GM19324 (cell line): ENCODE measurements at regions not wholly inside any gene's neighbourhood (a gene's known extent, or its start where the extent isn't known, plus 50 kb on each side); places are given as distances from the start of the nearest gene placed in this dataset.

Experiments used
- ATAC-seq: cut with Tn5 transposase; IDR thresholded peaks from one replicate; pipeline ENCODE4 v1.9.1; 2021; ENCODE audit warnings: mild to moderate bottlenecking, moderate library complexity; ENCODE audit not compliant: unreplicated experiment, low FRiP score

DNA sequence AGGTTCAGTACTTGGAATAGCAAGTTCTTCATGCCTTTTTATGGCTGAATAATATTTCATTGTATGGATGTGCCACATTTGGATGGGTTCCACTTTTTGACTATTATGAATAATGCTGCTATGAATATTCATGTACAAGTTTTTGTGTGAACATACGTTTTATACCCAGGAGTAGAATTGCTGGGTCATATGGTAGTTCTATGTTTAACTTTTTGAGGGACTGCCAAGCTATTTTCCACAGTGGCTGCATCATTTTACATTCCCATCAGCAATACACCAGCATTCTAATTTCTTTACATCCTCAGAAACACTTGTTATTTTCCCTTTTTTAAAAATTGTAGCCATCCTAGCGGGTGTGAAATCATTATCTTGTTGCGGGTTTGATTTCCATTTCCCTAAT, 76.0 kb upstream of the PRR20G start:
- no peak for ATAC-seq

DNA sequence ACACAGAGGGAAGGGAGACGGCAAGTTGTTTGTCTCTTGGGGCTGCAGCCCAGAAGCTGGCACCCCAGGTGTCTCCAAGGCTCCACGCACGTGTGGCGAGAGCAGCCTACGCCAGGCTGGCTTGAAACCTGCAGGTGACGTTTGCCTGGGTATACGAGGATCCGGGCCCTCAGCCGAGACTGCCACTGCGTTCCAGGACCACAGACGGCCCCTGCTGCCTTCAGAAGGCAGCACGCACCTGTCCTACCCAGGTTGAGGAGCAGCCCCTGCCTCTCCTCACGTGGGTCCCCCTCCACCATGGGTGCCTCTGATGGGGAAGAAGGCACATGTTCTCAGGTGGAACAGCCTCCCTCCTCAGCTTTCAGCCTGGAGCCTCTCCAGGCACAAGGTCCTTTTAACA, 75.3 kb upstream of the PRR20G start:
- no peak for ATAC-seq

GRCh38 chr3:127360647-127361046, 72.8 kb upstream of the PRR20G start:
- ATAC-seq, result no peak

GRCh38 chr3:127358641-127359040, 70.8 kb upstream of the PRR20G start:
- no peak for ATAC-seq

GRCh38 chr3:127356381-127356780, 68.5 kb upstream of the PRR20G start:
- ATAC-seq, result no peak

- ATAC-seq, result no peak
Observed at GRCh38 chr3:127354761-127355160, 66.9 kb upstream of the PRR20G start.

GRCh38 chr3:127352612-127353011, 64.8 kb upstream of the PRR20G start:
- ATAC-seq, result no peak

- no peak for ATAC-seq
Observed at GRCh38 chr3:127351775-127352350, 64.0 kb upstream of the PRR20G start.

DNA sequence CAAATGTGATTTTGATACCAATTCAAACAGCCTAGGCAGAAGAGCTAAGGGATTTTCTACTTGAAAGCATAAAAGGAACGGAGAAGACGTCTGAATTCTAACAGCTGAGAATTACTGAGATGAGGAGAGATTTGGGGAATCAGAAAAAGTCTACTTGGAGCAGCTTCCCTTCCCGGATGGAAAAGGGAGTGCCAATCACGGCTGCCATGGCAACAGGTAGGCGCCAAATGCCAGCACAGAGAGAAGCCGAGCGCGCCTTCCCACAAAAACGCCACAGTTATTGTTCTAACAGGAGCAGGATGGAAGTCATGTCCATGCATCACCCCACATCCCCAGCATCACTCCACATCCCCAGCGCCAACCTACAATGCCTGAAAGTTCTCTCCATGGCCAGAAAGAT, 63.5 kb upstream of the PRR20G start:
- no peak for ATAC-seq

DNA sequence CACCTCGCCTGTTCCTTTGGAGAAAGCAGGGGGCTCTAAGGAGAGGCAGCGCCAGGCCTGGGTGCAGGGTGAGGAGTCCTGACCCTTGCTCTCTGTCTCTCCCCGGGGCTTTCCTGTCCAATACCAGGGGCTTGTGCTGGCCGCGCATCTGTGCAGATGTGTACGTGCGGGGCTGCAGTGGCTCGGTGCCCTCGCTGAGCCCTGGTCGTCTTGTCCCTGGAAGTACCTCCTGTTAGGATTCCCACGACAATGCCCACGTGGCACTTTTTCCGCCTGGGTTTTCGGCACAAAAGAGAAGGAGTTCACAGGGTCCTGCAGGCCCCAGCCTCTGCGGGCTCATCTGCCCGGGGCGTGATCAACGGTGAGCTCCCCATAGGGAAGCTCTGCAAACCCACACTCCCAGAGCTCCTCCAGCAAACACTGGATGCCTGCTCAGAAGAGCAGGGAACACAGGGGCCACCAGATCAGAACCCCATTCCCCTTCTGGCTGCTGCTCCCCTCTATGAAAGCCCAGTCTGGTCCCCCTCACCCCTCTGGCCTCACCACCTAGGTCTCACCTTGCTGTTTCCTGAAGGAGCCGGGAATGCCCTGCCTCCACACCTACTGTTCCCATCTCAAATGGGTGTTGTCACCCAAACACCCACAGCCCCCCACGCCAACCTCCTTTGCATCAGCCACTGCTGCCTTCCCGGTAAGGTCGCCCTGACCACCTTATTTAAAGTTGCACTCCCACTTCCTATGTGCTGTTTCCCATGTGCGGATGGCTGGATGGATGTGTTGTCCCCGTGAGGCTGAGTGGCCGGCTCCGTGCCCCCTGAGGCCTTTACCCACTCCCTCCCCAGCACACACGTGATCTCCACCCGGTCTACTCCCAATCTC, 62.6 kb upstream of the PRR20G start:
- no peak for ATAC-seq

DNA sequence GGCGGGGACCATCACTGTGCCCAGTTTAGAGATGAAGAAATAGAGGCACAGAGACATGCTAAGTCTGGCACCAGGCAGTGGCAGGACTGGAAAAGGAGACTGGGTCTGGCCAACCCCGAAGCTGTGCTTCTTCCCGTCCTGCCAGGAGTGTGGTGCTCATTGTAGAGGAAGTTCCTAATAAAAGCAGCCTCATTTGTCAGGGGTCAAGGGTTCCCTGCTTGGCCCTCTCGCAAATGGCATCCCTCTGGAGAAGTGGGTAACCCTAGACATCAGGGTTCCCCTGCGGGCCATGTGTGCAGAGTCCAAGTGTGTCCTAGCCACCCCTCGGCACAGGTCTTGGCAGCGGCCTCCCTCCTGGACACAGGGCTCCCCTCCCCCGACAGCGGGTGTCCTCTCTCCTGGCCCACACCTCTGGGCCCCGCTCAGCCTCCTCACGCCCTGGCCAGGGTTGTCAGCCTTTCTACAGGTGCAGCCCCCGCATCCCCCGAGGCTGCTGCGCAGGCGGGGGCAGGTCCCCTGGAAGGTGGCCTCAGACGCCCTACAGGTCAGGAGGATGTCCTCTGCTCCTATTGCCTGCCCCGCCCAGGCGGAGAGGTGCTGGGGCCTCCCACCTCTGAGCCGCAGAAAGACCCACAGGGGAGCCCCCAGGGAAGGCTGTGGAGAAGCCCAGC, 61.8 kb upstream of the PRR20G start:
- no peak for ATAC-seq

- ATAC-seq, result no peak
Observed at GRCh38 chr3:127342735-127343134, 54.9 kb upstream of the PRR20G start.

DNA sequence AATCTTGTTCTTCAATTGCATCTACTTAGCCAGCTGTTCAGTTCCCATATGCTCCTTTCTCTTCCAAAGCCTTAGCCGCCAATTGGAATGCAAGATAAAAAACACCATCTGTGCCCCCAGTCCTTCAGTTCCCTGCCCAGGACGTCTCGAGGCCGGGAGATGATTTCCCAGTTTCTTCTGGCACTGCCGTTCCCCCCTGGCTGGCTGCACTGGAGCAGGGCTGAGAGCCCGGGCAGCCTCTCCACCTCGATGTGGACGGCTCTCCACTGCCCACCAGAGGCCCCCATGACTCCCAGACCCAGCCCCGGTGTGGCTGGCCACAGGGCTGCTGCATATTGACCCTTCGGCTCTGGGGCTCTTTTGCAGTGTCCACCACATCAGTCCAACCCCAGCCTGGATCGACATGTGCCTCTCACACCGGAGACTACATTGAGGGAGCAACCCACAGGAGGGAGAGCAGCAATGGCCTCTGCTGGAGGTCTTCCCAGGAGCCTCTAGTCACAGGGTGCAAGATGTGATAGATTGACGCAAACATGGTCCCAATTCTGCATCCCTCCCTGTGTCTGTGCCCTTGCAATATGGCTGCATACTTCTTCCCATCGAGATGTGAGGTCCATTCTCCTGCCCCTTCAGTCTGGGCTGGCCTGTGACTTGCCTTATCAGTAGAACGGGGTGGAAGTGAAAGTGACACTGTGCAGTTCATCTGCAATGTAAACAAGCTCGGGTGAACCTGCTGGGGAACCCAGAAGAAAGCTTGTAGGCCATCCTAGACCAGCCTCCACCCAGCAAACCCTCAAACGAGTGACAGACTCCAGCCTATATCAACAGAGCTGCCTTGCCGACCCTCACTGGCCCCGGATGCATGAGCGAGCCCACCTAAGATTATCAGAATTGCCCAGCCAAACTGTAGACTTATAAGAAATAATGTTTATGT, 52.3 kb upstream of the PRR20G start:
- no peak for ATAC-seq

- ATAC-seq, result no peak
Observed at GRCh38 chr3:127339016-127339415, 51.2 kb upstream of the PRR20G start.

DNA sequence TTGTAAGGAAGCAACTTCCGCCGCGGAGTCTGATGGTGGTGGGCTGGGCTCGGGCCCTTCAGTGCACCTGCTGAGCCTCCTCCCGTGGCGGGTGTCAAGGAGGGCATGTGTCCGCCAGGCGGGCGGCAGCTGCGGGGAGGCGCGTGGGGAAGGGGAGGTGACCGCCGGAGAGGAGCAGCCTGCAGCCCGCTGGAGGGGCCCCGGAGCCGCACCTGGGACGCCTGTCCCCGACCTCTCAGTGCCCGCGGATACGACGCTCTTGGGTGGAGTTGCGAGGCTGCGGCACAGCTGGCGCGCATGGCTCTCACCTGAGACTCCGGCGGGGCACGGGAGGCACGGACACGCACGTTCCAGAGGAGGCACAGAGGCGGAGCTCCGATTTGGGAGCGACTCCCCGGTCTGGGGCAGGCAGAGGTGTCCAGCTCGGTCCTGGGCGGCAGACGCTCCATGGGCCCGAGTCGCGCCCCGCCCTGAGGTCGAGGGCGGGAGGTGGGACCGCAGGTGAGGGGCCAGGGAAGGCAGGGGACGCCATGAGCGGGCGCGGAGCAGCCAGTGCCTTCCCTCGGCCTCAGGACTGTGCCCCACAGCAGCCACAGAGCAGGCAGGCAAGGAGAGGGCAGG, 50.2 kb upstream of the PRR20G start:
- no peak for ATAC-seq
